HG02973 (cell line): ENCODE measurements at regions not wholly inside any gene's neighbourhood (a gene's known extent, or its start where the extent isn't known, plus 50 kb on each side); places are given as distances from the start of the nearest gene placed in this dataset.

Experiments
- ATAC-seq: cut with Tn5 transposase; IDR thresholded peaks from one replicate; pipeline ENCODE4 v1.9.1; 2021; ENCODE audit warnings: moderate library complexity; ENCODE audit not compliant: unreplicated experiment

- ATAC-seq: no peak
Observed at GRCh38 chr2:226337941-226338600, 461.5 kb downstream of the IRS1 start.

- no peak for ATAC-seq
Observed at GRCh38 chr2:226336283-226336682, 463.3 kb downstream of the IRS1 start.

GRCh38 chr2:226334981-226335720 is 464.5 kb downstream of the IRS1 start:
- ATAC-seq: no peak

- ATAC-seq: no peak
Observed at GRCh38 chr2:226333388-226333787, 466.2 kb downstream of the IRS1 start.

GRCh38 chr2:226330206-226330605 is 469.4 kb downstream of the IRS1 start:
- no peak for ATAC-seq

GRCh38 chr2:226329180-226329579 is 470.4 kb downstream of the IRS1 start:
- no peak for ATAC-seq

- no peak for ATAC-seq
Observed at GRCh38 chr2:226327830-226328229, 471.8 kb downstream of the IRS1 start.

- ATAC-seq: no peak
Observed at GRCh38 chr2:226325526-226325925, 474.1 kb downstream of the IRS1 start.

- no peak for ATAC-seq
Observed at GRCh38 chr2:226320076-226320948, 479.3 kb downstream of the IRS1 start.

GRCh38 chr2:226317970-226318369 is 481.6 kb downstream of the IRS1 start:
- no peak for ATAC-seq

- no peak for ATAC-seq
Observed at GRCh38 chr2:226313060-226313459, 486.6 kb downstream of the IRS1 start.

GRCh38 chr2:226312155-226312554 is 487.5 kb downstream of the IRS1 start:
- ATAC-seq: no peak

- ATAC-seq: no peak
Observed at GRCh38 chr2:226310146-226310545, 489.5 kb downstream of the IRS1 start.

GRCh38 chr2:226308986-226309385 is 490.6 kb downstream of the IRS1 start:
- no peak for ATAC-seq

- no peak for ATAC-seq
Observed at GRCh38 chr2:226308323-226308680, 491.3 kb downstream of the IRS1 start.

- no peak for ATAC-seq
Observed at GRCh38 chr2:226307487-226308322, 491.9 kb downstream of the IRS1 start.

- ATAC-seq: no peak
Observed at GRCh38 chr2:226306969-226307368, 492.7 kb downstream of the IRS1 start.

GRCh38 chr2:226304308-226304707 is 495.3 kb downstream of the IRS1 start:
- no peak for ATAC-seq

- ATAC-seq: no peak
Observed at GRCh38 chr2:226303707-226304106, 495.9 kb downstream of the IRS1 start.

- no peak for ATAC-seq
Observed at GRCh38 chr2:226300196-226300886, 499.3 kb downstream of the IRS1 start.
